CD4-positive, CD25-positive, alpha-beta regulatory T cell (primary cell): ENCODE measurements at regions not wholly inside any gene's neighbourhood (a gene's known extent, or its start where the extent isn't known, plus 50 kb on each side); places are given as distances from the start of the nearest gene placed in this dataset.

Source experiments
- ATAC-seq, 2 donors: fragments of 150-1000 bp; cut with Tn5 transposase; one replicate each; pipeline ENCODE4 v1.10.0; 2021; ENCODE audit warnings: low read depth in 2 of 2, moderate number of reproducible peaks in 2 of 2, moderate library complexity in 1 of 2
- DNase-seq, 3 donors: peaks; one replicate each; pipeline versions ENCODE4 v3.0.0 to v3.0.0-alpha.2; 2012 to 2022; ENCODE audit warnings: mixed read lengths in 1 of 3
- H3K27ac ChIP-seq: one replicate; pipeline ENCODE4 v1.7.0; 2013; ENCODE audit warnings: mild to moderate bottlenecking, low read length; ENCODE audit not compliant: insufficient read depth, poor library complexity, severe bottlenecking
- H3K27me3 ChIP-seq: one replicate; pipeline ENCODE4 v1.7.0; 2013; ENCODE audit warnings: low read length; ENCODE audit not compliant: control insufficient read depth, insufficient read depth
- H3K36me3 ChIP-seq: one replicate; pipeline ENCODE4 v1.7.0; 2013; ENCODE audit warnings: mild to moderate bottlenecking, low read length, moderate library complexity; ENCODE audit not compliant: control insufficient read depth, insufficient read depth
- H3K4me1 ChIP-seq: 2 replicates; pipeline ENCODE4 v1.7.0; 2013; ENCODE audit warnings: mild to moderate bottlenecking, low read length; ENCODE audit not compliant: insufficient read depth, control insufficient read depth, poor library complexity, severe bottlenecking
- H3K4me3 ChIP-seq: one replicate; pipeline ENCODE4 v1.7.0; 2013; ENCODE audit warnings: low read depth, mild to moderate bottlenecking, low read length, moderate library complexity
- H3K9me3 ChIP-seq, 2 experiments: 1 replicate in 1 of 2; 2 replicates in 1 of 2; pipeline ENCODE4 v1.7.0; 2013; ENCODE audit warnings: low read length in 2 of 2, mild to moderate bottlenecking in 1 of 2, moderate library complexity in 1 of 2; ENCODE audit not compliant: control insufficient read depth in 2 of 2
- H3K27ac Mint-ChIP-seq, 3 donors: one replicate each; pipeline ENCODE4 v1.8.0; 2020 to 2022; ENCODE audit warnings: mild to moderate bottlenecking in 3 of 3, mixed read lengths in 3 of 3, moderate library complexity in 2 of 3
- H3K27me3 Mint-ChIP-seq: one replicate; pipeline ENCODE4 v1.8.0; 2022; ENCODE audit warnings: mild to moderate bottlenecking, mixed read lengths
- H3K36me3 Mint-ChIP-seq: one replicate; pipeline ENCODE4 v1.8.0; 2020; ENCODE audit warnings: mixed read lengths
- H3K4me1 Mint-ChIP-seq, 4 donors: one replicate each; pipeline ENCODE4 v1.8.0; 2020 to 2022; ENCODE audit warnings: mixed read lengths in 4 of 4, mild to moderate bottlenecking in 1 of 4
- H3K4me3 Mint-ChIP-seq, 4 donors: one replicate each; pipeline ENCODE4 v1.8.0; 2020 to 2022; ENCODE audit warnings: mild to moderate bottlenecking in 4 of 4, mixed read lengths in 4 of 4, moderate library complexity in 3 of 4
- H3K9me3 Mint-ChIP-seq, 7 donors: one replicate each; pipeline ENCODE4 v1.8.0; 2020 to 2022; ENCODE audit warnings: mixed read lengths in 7 of 7, mild to moderate bottlenecking in 3 of 7, moderate library complexity in 2 of 7

- H3K36me3 ChIP-seq = no peaks in the 10 kb centered on the region
- no peaks in the 10 kb centered on the region for H3K9me3 ChIP-seq
- no peaks in the 10 kb centered on the region for H3K4me1 Mint-ChIP-seq
- H3K27me3 ChIP-seq = no peaks in the 10 kb centered on the region
- H3K4me3 Mint-ChIP-seq = no peak overlapping the region
- no peak overlapping the region for H3K4me3 ChIP-seq
- no peak for DNase-seq
- no peaks in the 10 kb centered on the region for H3K27me3 Mint-ChIP-seq
- H3K27ac Mint-ChIP-seq = no peak overlapping the region
- no peaks in the 10 kb centered on the region for H3K36me3 Mint-ChIP-seq
- ATAC-seq = no peak
- H3K9me3 Mint-ChIP-seq = peaks cover 0 to 7% (median 2%) of the 10 kb centered on the region in 7 donors
- no peak overlapping the region for H3K27ac ChIP-seq
- no peaks in the 10 kb centered on the region for H3K4me1 ChIP-seq
Measured at GRCh38 chr3:99250272-99250671, 348.8 kb upstream of the DCBLD2 start.

GRCh38 chr3:99249627-99250026 lies 348.1 kb upstream of the DCBLD2 start:
- Mint-ChIP-seq H3K4me3 (no peak overlapping the region), H3K27ac (no peak overlapping the region), H3K36me3 (no peaks in the 10 kb centered on the region), H3K4me1 (no peaks in the 10 kb centered on the region), H3K27me3 (no peaks in the 10 kb centered on the region), H3K9me3 (peaks cover 0 to 7% (median 3%) of the 10 kb centered on the region in 7 donors)
- H3K27ac ChIP-seq = no peak overlapping the region
- no peaks in the 10 kb centered on the region for H3K36me3 ChIP-seq
- ATAC-seq (no peak), DNase-seq (no peak)
- no peaks in the 10 kb centered on the region for H3K9me3 ChIP-seq
- no peak overlapping the region for H3K4me3 ChIP-seq
- no peaks in the 10 kb centered on the region for H3K27me3 ChIP-seq
- no peaks in the 10 kb centered on the region for H3K4me1 ChIP-seq

GRCh38 chr3:99248913-99249312 lies 347.4 kb upstream of the DCBLD2 start:
- Histone ChIP-seq H3K27me3 (no peaks in the 10 kb centered on the region), H3K9me3 (no peaks in the 10 kb centered on the region), H3K4me3 (no peak overlapping the region), H3K36me3 (no peaks in the 10 kb centered on the region), H3K4me1 (no peaks in the 10 kb centered on the region), H3K27ac (no peak overlapping the region)
- H3K9me3 Mint-ChIP-seq = peaks cover 0 to 7% (median 3%) of the 10 kb centered on the region in 7 donors
- no peak overlapping the region for H3K27ac Mint-ChIP-seq
- H3K4me1 Mint-ChIP-seq = no peaks in the 10 kb centered on the region
- H3K4me3 Mint-ChIP-seq = no peak overlapping the region
- no peaks in the 10 kb centered on the region for H3K36me3 Mint-ChIP-seq
- no peak for ATAC-seq
- DNase-seq = no peak
- no peaks in the 10 kb centered on the region for H3K27me3 Mint-ChIP-seq

- Mint-ChIP-seq H3K27ac (no peak overlapping the region), H3K9me3 (peaks cover 0 to 7% (median 3%) of the 10 kb centered on the region in 7 donors), H3K27me3 (no peaks in the 10 kb centered on the region), H3K36me3 (no peaks in the 10 kb centered on the region), H3K4me1 (no peaks in the 10 kb centered on the region), H3K4me3 (no peak overlapping the region)
- ATAC-seq (no peak), DNase-seq (no peak)
- no peaks in the 10 kb centered on the region for H3K27me3 ChIP-seq
- no peaks in the 10 kb centered on the region for H3K4me1 ChIP-seq
- no peaks in the 10 kb centered on the region for H3K36me3 ChIP-seq
- no peak overlapping the region for H3K27ac ChIP-seq
- no peaks in the 10 kb centered on the region for H3K9me3 ChIP-seq
- no peak overlapping the region for H3K4me3 ChIP-seq
Measured at GRCh38 chr3:99248130-99248529, 346.6 kb upstream of the DCBLD2 start.

GRCh38 chr3:99246010-99246654 lies 344.6 kb upstream of the DCBLD2 start:
- ATAC-seq (no peak), DNase-seq (no peak)
- Mint-ChIP-seq H3K4me1 (no peaks in the 10 kb centered on the region), H3K36me3 (no peaks in the 10 kb centered on the region), H3K27me3 (no peaks in the 10 kb centered on the region), H3K27ac (no peak overlapping the region), H3K9me3 (peaks cover 0 to 7% (median 0%) of the 10 kb centered on the region in 7 donors), H3K4me3 (no peak overlapping the region)
- H3K36me3 ChIP-seq = no peaks in the 10 kb centered on the region
- H3K4me1 ChIP-seq = no peaks in the 10 kb centered on the region
- no peaks in the 10 kb centered on the region for H3K9me3 ChIP-seq
- H3K27me3 ChIP-seq = no peaks in the 10 kb centered on the region
- no peak overlapping the region for H3K4me3 ChIP-seq
- H3K27ac ChIP-seq = no peak overlapping the region

GRCh38 chr3:99242271-99242670 lies 340.8 kb upstream of the DCBLD2 start:
- ATAC-seq (no peak), DNase-seq (no peak)
- Histone ChIP-seq H3K4me3 (no peak overlapping the region), H3K27me3 (no peaks in the 10 kb centered on the region), H3K27ac (no peak overlapping the region), H3K4me1 (no peaks in the 10 kb centered on the region), H3K9me3 (no peaks in the 10 kb centered on the region), H3K36me3 (no peaks in the 10 kb centered on the region)
- no peak overlapping the region for H3K27ac Mint-ChIP-seq
- peaks cover 0 to 7% (median 0%) of the 10 kb centered on the region in 7 donors for H3K9me3 Mint-ChIP-seq
- H3K4me1 Mint-ChIP-seq = no peaks in the 10 kb centered on the region
- no peaks in the 10 kb centered on the region for H3K27me3 Mint-ChIP-seq
- no peaks in the 10 kb centered on the region for H3K36me3 Mint-ChIP-seq
- H3K4me3 Mint-ChIP-seq = no peak overlapping the region

GRCh38 chr3:99240700-99241099 lies 339.2 kb upstream of the DCBLD2 start:
- ATAC-seq (no peak), DNase-seq (no peak)
- Histone ChIP-seq H3K27me3 (no peaks in the 10 kb centered on the region), H3K27ac (no peak overlapping the region), H3K9me3 (no peaks in the 10 kb centered on the region), H3K4me1 (no peaks in the 10 kb centered on the region), H3K4me3 (no peak overlapping the region), H3K36me3 (no peaks in the 10 kb centered on the region)
- peaks cover 0 to 7% (median 4%) of the 10 kb centered on the region in 7 donors for H3K9me3 Mint-ChIP-seq
- H3K4me3 Mint-ChIP-seq = no peak overlapping the region
- H3K27ac Mint-ChIP-seq = no peak overlapping the region
- H3K4me1 Mint-ChIP-seq = no peaks in the 10 kb centered on the region
- no peaks in the 10 kb centered on the region for H3K36me3 Mint-ChIP-seq
- H3K27me3 Mint-ChIP-seq = no peaks in the 10 kb centered on the region

- Histone ChIP-seq H3K9me3 (no peaks in the 10 kb centered on the region), H3K4me1 (no peaks in the 10 kb centered on the region), H3K4me3 (no peak overlapping the region), H3K36me3 (no peaks in the 10 kb centered on the region), H3K27me3 (no peaks in the 10 kb centered on the region), H3K27ac (no peak overlapping the region)
- no peaks in the 10 kb centered on the region for H3K36me3 Mint-ChIP-seq
- H3K27ac Mint-ChIP-seq = no peak overlapping the region
- H3K4me1 Mint-ChIP-seq = no peaks in the 10 kb centered on the region
- no peaks in the 10 kb centered on the region for H3K27me3 Mint-ChIP-seq
- ATAC-seq (no peak), DNase-seq (no peak)
- peaks cover 0 to 16% (median 5%) of the 10 kb centered on the region in 7 donors for H3K9me3 Mint-ChIP-seq
- H3K4me3 Mint-ChIP-seq = no peak overlapping the region
Measured at GRCh38 chr3:99236576-99236975, 335.1 kb upstream of the DCBLD2 start.
